AG04449 (cell line): ENCODE measurements at regions not wholly inside any gene's neighbourhood (a gene's known extent, or its start where the extent isn't known, plus 50 kb on each side); places are given as distances from the start of the nearest gene placed in this dataset.

Experiments used
- CTCF ChIA-PET: fragments of 350-600 bp; formaldehyde crosslinking; extraction: SDS; loops from one replicate; lab custom pipeline; 2021; ENCODE audit warnings: antibody characterized with exemption; lab: Yijun Ruan, JAX
- POLR2A ChIA-PET: fragments of 400-600, 350-600 bp; formaldehyde crosslinking; extraction: SDS; loops from one replicate; lab custom pipeline; 2020; ENCODE audit warnings: antibody characterized with exemption, inconsistent platforms; lab: Yijun Ruan, JAX
- DNase-seq: peaks from one replicate; pipeline ENCODE4 v3.0.0-alpha.2; 2010; ENCODE audit warnings: low read depth, low spot score
- H3K4me3 ChIP-seq: 2 replicates; pipeline ENCODE4 v1.5.1; 2011; ENCODE audit warnings: low read depth, mild to moderate bottlenecking, control low read depth, low read length
- TF ChIP-seq, protein P1 (sequence below): IDR thresholded peaks from one replicate; pipeline ENCODE4 v1.5.1; 2011; ENCODE audit warnings: mild to moderate bottlenecking, moderate library complexity, low read length, control low read depth, inconsistent platforms; ENCODE audit not compliant: insufficient read depth; ENCODE audit errors: missing control alignments

DNA sequence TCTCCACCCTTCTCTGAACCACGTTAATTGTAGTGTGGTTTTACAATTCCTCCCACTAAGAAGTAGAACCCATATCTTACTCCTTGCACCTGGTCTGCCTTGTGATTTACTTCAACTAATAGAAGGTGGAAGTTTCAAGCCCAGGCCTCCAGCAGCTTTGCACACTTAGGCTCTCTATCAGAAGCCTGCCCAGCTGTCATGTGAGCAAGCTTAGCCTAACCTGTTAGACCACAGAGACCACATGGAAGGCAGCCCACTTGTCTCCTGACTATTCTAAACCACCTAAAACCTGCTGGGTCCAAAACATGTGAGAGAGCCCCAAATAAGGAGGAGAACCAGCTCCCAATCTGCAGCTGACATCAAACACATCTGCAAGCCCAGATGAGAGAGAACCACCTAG is 127.6 kb upstream of the BTBD3 start:
- ChIA-PET POLR2A (no interaction called here), CTCF (no interaction called here)
- no peak overlapping the region for H3K4me3 ChIP-seq
- TF ChIP-seq, protein P1, sequence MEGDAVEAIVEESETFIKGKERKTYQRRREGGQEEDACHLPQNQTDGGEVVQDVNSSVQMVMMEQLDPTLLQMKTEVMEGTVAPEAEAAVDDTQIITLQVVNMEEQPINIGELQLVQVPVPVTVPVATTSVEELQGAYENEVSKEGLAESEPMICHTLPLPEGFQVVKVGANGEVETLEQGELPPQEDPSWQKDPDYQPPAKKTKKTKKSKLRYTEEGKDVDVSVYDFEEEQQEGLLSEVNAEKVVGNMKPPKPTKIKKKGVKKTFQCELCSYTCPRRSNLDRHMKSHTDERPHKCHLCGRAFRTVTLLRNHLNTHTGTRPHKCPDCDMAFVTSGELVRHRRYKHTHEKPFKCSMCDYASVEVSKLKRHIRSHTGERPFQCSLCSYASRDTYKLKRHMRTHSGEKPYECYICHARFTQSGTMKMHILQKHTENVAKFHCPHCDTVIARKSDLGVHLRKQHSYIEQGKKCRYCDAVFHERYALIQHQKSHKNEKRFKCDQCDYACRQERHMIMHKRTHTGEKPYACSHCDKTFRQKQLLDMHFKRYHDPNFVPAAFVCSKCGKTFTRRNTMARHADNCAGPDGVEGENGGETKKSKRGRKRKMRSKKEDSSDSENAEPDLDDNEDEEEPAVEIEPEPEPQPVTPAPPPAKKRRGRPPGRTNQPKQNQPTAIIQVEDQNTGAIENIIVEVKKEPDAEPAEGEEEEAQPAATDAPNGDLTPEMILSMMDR: no peak
- DNase-seq: no peak

- ChIA-PET POLR2A (no interaction called here), CTCF (no interaction called here)
- no peak overlapping the region for H3K4me3 ChIP-seq
- TF ChIP-seq, protein P1: no peak
- DNase-seq: no peak
These were observed 126.4 kb upstream of the BTBD3 start for GRCh38 chr20:11791316-11791715.

- no peak overlapping the region for H3K4me3 ChIP-seq
- no peak for DNase-seq
- TF ChIP-seq, protein P1: no peak
- ChIA-PET CTCF (interaction anchor here (1.0 kb wide), 1 partner anchor 20 kb away, joined by 4 read pairs; no protein-coding TSS in a partner anchor), POLR2A (no interaction called here)
These were observed 125.7 kb upstream of the BTBD3 start for GRCh38 chr20:11791835-11792567.

GRCh38 chr20:11792568-11792953 is 125.1 kb upstream of the BTBD3 start:
- ChIA-PET CTCF (interaction anchor here (1.0 kb wide), 1 partner anchor 20 kb away, joined by 4 read pairs; no protein-coding TSS in a partner anchor), POLR2A (no interaction called here)
- H3K4me3 ChIP-seq: no peak overlapping the region
- DNase-seq: no peak
- TF ChIP-seq, protein P1: no peak

DNA sequence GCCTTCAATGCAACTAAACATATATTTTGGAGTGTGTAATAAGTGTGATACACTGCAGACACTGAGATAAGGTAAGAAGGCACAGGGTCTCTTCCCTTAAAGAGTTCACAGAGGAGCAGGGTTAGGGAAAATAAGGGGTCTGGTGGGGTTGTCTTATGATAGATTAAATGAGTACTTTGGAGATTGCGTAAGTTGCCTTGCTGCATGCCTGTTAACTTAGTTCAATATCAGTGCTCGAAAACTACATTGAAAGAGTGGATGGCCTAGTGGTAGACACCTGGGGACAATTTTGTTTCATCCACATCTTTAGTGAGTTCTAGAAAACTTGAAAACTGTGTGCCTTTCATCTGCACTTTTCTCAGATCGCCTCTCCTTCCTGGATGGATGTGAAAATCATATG is 123.2 kb upstream of the BTBD3 start:
- DNase-seq: no peak
- POLR2A ChIA-PET: no interaction called here
- H3K4me3 ChIP-seq: no peak overlapping the region
- TF ChIP-seq, protein P1: no peak
- CTCF ChIA-PET: no interaction called here

GRCh38 chr20:11795071-11795615 is 122.5 kb upstream of the BTBD3 start:
- no peak for DNase-seq
- no peak overlapping the region for H3K4me3 ChIP-seq
- TF ChIP-seq, protein P1: no peak
- CTCF ChIA-PET: no interaction called here
- POLR2A ChIA-PET: no interaction called here
